ENCODE measurements at regions not wholly inside any gene's neighbourhood (a gene's known extent, or its start where the extent isn't known, plus 50 kb on each side); places are given as distances from the start of the nearest gene placed in this dataset.
"Not testable (repeated sequence)": the region's sequence is repeated elsewhere in the genome, so short reads cannot be mapped to it uniquely, and the experiment has no call there.

DNA sequence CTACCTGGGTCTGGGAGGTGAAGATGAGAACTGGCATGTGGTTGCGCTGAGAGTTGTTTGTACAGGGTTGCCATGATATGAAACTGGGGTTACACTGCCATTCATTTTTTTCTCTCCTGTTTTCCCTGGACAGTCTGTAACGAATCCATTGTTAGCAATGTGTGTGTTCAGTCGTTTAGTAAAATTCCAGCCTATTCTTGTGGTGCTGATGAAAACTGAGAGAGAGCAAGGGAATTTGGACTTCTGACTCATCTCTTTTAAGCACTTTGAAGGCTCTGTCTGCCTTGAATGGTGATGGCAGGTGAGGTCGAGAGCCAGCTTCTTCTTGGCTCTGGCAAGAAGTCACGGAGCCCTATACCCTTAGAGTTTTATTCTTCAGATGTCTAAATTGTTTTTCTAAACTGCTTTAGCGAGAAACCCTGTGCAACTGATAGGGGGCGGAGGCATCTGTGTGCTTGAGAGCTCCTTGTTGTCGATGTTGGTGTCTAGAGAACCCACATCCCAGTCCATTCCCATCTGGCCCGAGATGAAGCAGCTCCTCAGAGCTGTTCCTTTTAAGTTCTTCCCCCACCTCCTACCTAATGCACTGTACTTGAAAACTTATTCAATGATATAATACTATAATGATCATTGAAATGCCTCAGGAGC lies 204.4 kb downstream of the TMX1 start:
- peak; percentile 57 for DNase-seq (ENCODE audit: low read depth, low spot score)

DNA sequence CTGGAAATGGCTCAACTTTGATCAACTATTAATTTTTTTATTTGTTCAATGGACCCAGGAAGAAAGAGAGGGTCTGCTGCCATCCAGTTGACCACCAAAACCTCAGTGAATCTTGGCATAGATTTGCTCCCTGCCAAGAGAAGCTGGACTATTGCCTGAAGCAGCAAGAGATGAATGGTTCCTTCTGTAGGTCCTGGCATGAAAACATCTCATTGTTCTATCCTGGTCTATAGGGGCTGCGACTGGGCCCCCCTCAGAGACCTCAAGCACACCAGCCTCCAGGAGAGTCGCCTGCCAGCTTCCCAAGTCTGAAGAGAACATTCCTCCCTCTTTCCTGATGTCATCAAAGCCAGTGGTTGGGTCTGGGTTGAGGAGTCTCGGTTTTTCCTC lies 204.9 kb downstream of the TMX1 start:
- DNase-seq (ENCODE audit: low read depth, low spot score): peak; percentile 48

DNA sequence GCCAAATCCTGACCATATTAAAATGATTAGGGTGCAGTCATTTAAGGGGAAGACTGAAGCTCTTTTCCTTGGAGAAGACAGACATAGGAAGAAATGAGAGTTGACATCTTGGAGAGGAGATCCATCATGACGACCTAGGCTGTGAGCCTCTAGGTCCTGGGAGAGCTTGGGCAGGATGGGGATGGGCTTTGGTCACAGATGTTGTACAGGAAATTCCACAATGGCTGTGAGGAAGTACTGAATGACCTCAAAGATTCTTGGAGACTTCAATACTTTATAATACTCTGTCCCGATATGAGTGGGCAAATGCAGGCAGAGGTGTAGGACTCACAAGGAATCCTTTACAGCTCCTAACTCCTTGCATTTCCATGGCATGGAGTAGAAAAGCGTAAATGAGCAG lies 204.9 kb upstream of the FRMD6 start:
- DNase-seq (ENCODE audit: low read depth, low spot score): no peak

DNA sequence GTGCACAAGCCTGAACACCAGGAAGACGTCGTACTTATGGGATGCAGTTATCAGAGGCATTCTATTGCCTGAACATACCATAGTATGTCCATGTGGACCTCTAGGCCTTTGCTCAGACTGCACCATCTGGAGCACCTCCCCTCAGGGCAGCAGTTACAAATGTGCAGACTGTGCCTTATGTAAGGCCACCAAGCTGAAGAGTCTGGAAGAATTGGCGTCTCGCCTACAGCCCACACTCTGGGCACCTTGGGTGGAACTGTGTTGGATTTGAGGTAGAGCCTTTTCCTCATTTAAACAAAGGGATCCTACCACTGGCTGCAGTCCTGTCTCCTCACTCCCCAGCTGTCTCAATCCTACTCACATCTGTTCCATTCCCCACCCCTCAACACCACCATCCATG lies 204.3 kb upstream of the FRMD6 start:
- DNase-seq (ENCODE audit: low read depth, low spot score): no peak

DNA sequence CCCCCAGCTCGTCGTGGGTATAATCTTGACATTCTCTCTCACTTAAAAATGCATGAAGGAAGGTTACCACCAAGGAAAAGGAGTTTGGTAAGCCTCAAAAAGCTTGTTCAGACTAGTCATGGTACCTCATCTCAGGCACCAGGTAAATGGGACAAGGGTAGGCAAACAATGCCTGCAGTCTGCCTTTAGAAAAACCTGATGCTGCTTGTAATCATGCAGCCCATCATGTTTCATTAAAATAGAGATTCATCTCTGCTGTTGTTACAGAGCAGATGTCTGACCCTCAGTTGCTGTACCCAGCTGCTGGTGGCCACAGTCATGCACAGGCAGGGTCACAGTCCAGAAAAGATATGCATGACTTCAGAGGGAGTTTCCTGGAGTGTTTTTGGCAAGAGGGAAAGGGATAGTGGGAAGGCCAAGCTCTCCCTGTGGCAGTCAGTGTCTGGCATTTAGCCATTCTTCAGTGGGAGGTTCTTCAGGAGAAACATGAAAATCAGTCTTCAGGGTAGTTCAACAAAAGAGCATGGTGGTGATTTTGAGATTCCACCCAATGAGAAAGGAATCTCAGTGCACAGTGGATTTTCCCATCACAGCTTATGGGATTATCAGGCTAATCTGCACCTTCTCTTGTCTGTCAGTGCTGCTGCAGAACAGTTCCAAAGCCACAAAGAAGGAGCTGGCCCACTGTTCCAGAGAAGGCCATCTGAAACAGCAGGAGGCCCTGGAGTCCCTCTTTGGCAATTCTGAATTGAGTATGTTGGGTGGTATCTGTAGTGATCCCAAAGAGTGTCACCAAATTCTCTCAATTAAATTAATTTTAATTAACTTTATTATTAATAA lies 202.7 kb upstream of the FRMD6 start:
- peak; percentile 73 for DNase-seq (ENCODE audit: low read depth, low spot score)

DNA sequence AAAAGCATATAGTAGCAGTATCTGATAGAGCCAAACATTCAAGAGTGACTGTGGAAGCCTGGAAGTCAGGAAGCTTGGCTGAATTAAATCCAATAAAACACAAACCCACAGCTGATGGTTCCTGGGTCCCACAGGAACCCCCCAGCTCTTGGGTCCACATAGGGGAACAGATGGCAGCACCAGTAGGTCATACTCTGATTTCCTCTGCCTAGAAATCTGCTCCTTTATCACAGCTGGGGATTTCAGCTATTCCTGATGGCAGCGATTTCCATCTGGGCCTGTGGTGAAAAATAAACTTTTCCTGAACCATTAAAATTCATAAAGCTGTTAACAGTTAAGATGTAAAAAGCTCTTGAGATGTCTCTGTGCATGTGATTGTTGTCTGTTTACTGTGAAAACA lies 202.0 kb upstream of the FRMD6 start:
- DNase-seq (ENCODE audit: low read depth, low spot score): no peak

DNA sequence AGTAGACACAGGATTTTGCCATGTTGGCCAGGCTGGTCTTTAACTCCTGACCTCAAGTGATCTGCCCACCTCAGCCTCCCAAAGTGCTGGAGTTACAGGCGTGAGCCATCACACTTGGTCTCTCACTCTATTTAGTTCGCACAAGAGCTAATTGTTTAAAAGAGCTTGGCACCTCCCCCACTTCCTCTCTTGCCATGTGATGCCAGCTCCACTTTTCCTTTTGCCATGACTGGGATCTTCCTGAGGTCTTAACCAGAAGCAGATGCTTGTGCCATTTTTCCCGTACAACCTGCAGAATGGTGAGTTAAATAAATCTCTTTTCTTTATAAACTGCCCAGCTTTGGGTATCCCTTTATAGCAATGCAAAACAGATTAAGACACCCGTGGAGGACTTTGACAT lies 200.1 kb upstream of the FRMD6 start:
- DNase-seq (ENCODE audit: low read depth, low spot score): no peak

DNA sequence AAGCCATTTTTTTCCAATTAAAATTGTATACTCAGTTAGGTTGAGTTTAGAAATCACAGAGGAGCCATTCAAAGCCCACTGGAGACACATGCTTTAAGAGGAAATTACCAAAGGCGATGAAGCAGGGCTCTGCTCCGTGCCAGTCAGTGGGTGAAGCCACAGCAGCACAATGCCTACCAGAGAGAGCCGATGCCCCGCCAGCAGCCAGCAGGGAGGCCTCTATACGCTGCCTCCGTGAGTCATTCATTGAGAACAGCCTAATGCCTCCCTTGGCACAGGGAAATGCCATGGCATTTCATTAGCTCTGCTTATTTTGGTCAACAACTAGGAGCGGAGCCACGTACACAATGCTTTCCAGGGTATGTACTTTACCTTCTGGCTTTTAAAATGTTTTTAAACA lies 197.8 kb upstream of the FRMD6 start:
- peak; percentile 77 for DNase-seq (ENCODE audit: low read depth, low spot score)

DNA sequence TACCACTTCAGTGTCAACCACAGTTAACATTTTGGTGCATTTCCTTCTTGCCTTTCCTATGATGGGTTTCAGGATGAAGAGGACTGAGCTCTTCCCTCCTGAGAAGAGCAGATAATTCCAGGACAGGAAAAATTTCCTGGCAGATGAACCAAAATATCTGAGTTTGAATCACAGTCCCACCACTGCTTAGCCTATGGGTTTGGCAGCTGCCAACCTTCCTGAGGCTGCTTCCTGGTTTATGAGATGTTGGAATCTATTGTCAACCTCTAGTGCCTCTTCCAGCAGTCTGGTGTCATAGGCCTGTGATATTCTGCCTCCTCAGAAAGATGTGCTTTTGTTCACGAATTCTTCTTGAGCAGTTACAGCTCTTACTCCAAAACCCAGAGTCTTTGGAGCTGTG lies 197.4 kb upstream of the FRMD6 start:
- DNase-seq (ENCODE audit: low read depth, low spot score): no peak

DNA sequence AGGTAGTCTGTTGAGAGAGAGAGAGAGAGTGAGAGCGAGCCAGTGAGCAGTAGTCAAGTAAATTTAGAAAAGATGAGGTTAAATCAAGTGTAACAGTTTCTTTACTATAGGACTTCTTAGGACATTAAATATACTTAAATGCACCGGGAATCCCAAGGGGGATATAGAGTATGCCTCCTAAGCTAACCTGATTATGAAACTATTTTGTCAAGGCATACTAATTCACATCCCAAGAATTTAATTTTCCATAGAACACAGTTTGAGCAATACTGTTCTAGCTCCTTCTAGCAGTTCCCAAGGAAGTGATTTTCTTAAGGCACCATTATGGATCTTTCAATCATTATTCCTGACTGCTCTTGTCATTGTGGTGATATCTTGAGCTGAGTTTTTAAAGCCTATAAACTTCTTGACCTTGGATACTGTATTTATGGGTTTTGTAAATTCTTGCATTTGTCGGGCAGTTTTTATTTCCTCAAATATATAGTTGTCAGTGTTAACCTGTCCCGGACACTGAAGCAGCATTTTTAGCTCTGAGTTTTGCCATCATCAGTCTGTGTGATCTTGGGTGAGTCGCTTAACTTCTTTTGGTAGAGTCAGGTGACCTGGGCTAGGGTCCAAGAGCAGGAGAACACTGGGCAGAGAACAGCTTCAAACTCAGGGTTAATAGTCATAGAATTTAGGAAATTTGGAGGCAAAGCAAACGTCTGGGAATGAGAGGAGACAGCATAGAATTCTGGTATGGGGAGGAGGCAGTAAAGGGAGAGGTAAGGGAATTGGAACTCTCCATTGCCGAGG lies 196.5 kb upstream of the FRMD6 start:
- DNase-seq (ENCODE audit: low read depth, low spot score): no peak

DNA sequence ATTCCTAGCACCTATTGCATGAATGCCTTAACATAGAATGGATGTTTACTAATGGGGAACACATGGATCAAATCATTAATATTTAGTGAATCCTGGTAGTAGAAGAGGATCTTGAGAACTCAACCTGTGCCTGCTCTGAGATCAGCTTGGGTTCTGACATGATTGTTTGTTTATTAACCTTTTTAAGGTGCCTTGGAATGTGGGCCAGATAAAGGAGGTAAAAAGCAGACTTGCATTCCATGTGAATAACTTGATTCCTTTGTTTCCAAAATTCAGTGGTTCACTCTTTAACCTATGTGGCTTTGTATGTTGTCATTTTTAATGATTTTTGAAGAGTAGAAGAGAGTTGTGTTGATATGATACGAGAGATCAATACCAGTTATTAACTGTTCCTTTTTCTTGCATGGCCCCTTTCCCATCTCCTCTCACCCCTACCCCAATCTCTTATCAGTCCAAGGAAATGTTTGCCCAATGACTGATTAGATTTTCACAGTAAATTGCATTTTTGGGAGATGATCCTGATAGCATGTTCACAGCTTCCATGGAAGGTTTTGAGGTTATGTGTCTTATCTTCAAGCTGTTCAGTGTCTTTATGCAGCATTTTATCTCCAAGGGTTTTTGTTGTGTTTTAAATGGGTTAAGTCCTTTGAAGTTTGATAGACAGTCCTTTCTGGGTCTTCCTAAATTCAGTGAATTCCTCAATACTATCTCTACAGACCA lies 193.7 kb upstream of the FRMD6 start:
- no peak for DNase-seq (ENCODE audit: low read depth, low spot score)

DNA sequence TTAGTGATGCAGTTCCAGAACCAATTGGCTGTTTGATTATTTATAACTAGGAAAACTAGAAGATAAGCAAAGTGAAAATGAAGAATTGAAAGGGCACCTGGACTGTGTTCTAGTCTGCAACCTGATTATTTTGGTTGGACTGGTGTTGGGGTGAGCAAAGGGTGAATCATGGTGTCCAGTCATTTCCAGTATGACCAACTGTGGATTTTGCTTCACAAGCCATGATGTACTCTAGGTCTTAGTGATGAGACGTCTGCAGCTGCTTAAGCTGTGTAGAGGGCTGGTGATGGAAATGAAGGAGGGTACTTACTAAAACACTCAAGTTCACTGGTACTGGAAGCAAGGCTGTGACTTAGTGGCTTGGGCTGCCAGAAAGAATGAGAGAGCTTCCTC lies 193.2 kb upstream of the FRMD6 start:
- peak; percentile 34 for DNase-seq (ENCODE audit: low read depth, low spot score)

DNA sequence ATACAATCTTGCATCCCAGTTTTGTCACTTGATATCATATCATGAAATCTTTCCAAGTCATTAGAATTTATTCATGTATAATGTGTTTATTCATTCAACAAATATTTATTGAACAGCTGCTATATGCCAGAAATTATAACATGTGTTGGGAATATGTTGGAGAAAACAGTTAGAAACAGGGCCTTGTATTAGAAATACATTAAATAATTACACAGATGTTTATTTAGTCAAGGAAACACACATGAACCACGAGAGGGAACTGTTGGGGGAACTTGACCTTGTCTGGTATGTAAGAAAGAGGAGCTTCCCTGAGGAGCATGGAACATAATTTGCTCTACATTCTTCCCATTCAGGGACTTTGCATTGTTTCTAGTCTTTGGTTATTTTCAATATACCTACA lies 191.7 kb upstream of the FRMD6 start:
- DNase-seq (ENCODE audit: low read depth, low spot score): no peak

DNA sequence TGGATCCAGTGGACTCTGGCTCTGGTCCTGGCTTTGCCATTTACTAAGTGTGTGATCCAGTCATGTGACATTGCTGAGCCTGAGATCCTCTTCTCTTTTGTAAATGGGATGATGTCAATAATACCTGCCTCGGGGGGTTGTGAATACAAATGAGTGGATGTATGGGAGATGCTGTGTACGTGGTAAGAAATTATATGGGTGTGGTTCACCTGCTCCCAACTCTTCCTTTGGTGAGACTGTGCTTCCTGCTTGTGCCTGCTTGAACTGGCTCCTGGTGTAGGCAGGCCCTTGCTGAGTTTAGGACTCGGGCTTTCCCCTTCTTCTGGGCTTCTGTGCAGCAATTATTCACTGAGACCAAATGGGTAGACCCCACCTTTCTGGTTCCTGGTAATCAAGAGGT lies 189.5 kb upstream of the FRMD6 start:
- DNase-seq (ENCODE audit: low read depth, low spot score): no peak

DNA sequence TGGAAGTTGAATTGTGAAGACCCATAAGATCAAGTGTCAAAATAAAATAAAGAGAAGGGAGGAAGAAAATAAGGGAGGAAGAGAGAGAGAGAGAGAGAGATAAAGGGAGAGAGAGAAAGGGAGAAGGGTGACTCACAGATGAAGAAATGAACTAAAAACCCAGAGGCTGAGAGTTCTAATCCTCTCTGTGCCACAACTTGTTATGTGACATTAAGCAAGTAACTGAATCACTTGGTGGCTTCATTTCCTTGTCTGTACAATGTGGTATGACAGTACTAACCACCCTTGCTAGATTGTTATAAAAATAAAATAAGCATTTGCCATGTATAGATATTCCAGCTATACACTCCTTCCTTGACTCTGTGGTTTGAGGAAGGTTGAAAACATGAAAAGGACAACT lies 189.0 kb upstream of the FRMD6 start:
- DNase-seq (ENCODE audit: low read depth, low spot score): no peak

DNA sequence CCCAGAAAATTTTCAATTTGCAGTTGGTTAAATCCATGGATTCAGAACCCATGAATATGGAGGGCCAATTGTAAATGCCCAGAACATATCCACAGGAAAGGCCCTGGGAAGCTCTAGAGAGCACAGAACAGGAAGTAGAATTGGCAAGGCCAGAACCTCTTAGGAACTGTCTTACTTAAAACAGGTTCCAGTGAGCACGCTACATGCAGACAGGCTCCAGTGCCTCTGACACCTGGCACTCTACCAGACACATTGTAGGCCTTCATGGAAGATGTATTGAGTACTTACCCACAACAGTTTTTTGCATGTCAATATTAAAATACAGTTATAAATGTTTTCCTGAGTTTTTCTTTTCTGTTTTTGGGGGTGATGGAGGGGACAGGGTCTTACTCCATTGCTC lies 188.2 kb upstream of the FRMD6 start:
- DNase-seq (ENCODE audit: low read depth, low spot score): no peak

DNA sequence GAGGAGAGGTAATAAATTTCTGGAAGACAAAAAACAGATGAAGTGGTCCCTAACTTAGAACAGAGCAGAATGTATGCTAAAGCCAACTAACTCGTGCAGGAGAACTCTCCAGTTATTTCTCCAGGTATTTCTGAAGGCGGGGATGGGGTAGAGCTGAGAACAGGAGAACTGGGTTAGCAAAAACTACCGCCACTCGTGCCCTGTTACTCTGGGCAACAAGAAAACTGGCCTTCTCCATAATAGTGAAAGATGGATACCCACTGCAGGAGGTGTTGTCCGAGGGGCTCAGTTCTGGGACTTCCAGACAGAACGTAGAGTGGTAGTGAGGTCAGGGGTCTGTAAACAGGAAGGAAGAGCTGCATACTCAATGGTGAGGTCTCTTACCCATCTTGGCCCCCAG lies 187.3 kb upstream of the FRMD6 start:
- DNase-seq (ENCODE audit: low read depth, low spot score): no peak

DNA sequence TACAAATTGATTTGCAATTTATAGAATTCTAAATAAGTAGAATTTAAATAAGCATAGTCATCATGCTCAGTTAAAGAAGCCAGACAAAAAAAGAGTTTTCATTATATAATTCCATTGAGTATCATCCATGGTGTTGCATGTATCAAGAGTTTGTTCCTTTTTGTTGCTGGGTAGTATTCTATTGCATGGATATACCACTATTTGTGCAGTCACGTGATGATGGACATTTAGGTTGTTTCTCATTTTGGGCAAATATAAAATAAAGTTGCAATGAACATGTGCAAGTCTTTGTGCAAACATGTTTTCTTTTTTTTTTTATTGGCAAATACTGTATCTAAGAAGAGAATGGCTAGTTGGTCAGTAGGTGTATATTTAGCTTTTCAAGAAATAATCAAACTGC lies 186.2 kb upstream of the FRMD6 start:
- DNase-seq (ENCODE audit: low read depth, low spot score): no peak

DNA sequence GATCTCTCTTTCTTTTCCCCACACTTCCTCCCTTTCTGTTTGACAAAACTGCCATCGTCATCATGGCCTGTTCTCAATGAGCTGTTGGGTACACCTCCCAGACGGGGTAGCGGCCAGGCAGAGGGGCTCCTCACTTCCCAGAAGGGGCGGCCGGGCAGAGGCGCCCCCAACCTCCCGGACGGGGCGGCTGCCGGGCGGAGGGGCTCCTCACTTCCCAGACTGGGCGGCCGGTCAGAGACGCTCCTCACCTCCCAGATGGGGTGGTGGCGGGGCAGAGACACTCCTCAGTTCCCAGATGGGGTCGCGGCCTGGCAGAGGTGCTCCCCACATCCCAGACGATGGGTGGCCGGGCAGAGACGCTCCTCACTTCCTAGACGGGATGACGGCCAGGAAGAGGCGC lies 184.3 kb upstream of the FRMD6 start:
- DNase-seq (ENCODE audit: low read depth, low spot score): not testable (repeated sequence)

DNA sequence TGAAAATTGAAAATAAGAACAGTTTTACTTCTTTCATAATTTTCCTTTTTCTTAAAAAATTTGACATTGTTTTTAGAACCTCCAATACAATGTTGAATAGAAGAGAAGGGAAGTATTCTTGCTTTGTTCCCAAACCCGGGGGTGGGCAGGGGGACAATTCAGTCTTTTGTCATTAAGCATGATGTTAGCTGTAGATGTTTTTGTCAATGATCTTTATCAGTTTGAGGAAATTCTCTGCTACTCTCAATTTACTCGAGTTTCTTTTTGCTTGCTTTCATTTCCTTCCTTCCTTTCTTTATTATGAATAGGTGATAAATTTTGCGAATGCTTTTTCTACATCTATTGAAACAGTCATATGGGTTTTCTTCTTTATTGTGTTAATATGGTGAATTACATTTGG lies 183.2 kb upstream of the FRMD6 start:
- no peak for DNase-seq (ENCODE audit: low read depth, low spot score)

DNA sequence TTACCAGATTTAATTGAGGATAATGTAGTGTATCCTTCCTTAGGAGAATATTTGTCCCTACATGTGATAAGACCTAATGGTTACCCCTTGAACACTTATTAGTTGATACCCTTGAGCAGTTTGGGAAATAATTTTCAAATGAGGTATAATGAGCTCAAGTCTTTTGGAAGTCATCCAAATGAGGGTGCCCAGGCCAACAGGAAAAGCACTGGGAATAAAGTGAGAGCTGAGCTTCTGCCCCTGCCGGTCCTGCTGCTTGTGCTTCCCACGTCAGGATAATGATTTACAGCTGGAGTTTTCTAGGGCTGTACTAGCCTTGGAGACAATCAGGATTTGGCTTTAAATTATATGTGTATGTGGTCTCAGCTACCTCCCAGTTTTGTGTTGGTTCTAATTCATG lies 178.8 kb upstream of the FRMD6 start:
- DNase-seq (ENCODE audit: low read depth, low spot score): no peak

DNA sequence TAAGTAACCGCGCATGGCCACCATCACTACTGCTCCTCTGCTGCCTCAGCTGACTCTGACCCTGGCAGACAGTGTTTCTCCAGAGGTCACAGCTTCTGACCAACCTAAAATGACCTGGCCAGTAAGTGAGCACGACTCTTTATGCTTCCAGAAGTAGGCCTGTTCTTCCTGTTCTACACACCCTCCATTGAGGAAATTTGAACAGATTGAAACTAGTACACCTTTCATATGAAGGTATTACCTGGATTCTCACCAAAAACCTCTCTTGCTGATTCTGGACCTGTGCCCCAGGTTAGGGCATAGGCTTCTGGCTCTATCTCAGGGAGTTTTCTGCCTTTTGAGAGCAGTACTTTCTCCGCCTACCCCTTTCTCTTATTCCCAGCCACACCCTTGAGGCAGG lies 178.4 kb upstream of the FRMD6 start:
- no peak for DNase-seq (ENCODE audit: low read depth, low spot score)
